Upper lobe of right lung (tissue), 1 donor: ENCODE measurements at regions not wholly inside any gene's neighbourhood (a gene's known extent, or its start where the extent isn't known, plus 50 kb on each side); places are given as distances from the start of the nearest gene placed in this dataset.

ENCODE experiments used
- ATAC-seq: fragments of 200-7000 bp; cut with Tn5 transposase; one replicate; pipeline ENCODE4 v1.9.1; 2020; ENCODE audit warnings: mild to moderate bottlenecking, moderate library complexity
- DNase-seq: peaks from one replicate; pipeline ENCODE4 v3.0.0-alpha.2; 2020
- H3K27ac ChIP-seq: fragments of 200-600 bp; one replicate; pipeline ENCODE4 v1.8.0; 2022
- H3K27me3 ChIP-seq: fragments of 200-600 bp; one replicate; pipeline ENCODE4 v1.8.0; 2022; ENCODE audit warnings: mild to moderate bottlenecking
- H3K36me3 ChIP-seq: fragments of 200-600 bp; one replicate; pipeline ENCODE4 v1.8.0; 2022
- H3K4me1 ChIP-seq: fragments of 200-600 bp; one replicate; pipeline ENCODE4 v1.8.0; 2022
- H3K4me3 ChIP-seq: fragments of 200-600 bp; one replicate; pipeline ENCODE4 v1.8.0; 2022; ENCODE audit warnings: mild to moderate bottlenecking
- H3K9me3 ChIP-seq: fragments of 200-600 bp; one replicate; pipeline ENCODE4 v1.8.0; 2022
- intact Hi-C: fragments of 100-400 bp; cut with DNase I; formaldehyde crosslinking; loops from one replicate; pipeline ENCODE4 v1.11.0; 2022
- TF ChIP-seq, protein P1 (sequence below): fragments of 200-600 bp; IDR thresholded peaks from one replicate; pipeline ENCODE4 v1.8.0; 2022; ENCODE audit warnings: antibody characterized with exemption
- donor health status: DM: no; HTN: yes; CAD: no; lungs with severe emphysema.

DNA sequence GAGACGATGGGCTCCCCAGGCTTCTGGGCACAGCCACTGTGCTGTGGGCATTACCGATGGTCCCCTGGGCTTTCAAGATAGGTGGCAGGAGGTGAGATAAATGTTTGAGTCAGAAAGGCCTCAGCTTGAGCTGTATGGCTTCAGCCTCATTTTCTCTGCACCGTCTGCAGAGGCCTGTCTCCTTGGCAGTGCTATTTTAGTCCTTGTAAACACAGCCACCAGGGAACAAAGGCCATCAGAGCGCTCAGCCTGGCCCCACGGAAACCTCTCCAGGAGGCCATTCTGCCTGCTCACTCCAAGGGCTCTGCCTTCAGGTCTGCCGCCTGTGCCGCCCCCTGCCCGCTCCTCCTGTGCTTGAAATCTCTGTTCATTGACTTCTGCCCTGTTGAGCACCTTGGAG is 1424.9 kb downstream of the TBC1D22A start:
- no peaks in the 10 kb centered on the region for H3K4me1 ChIP-seq
- ATAC-seq: no peak
- DNase-seq: no peak

DNA sequence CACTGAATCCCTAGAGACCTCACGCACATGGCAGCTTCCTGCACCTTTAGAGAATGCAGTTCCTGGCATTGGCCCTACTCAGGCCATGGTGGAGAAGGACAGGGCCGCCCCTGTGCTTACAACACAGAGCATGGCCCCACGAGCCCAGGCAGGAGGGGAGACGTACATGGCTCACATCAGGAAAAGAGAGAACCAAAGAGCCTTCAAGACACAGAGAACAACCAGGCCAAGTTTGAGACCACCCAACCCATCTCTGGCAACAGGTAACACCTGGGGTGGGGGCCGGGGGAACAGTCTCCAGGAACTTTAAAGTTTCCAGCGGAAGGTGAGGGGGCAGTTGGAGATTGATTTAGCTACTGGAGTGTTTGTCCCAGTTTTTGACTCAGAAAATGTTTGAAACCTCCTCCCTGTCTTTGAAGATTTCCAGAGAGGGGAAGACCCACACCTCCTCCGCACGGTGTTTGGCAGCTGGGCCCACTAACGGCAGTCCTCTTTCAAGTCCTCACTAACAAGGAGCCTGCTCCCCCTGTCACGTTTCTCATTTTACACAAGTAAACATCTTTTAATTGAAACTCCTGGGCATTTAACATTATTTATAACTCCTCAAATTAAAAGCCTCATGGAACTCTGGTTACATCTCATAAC is 1423.8 kb downstream of the TBC1D22A start:
- TF ChIP-seq, protein P1, sequence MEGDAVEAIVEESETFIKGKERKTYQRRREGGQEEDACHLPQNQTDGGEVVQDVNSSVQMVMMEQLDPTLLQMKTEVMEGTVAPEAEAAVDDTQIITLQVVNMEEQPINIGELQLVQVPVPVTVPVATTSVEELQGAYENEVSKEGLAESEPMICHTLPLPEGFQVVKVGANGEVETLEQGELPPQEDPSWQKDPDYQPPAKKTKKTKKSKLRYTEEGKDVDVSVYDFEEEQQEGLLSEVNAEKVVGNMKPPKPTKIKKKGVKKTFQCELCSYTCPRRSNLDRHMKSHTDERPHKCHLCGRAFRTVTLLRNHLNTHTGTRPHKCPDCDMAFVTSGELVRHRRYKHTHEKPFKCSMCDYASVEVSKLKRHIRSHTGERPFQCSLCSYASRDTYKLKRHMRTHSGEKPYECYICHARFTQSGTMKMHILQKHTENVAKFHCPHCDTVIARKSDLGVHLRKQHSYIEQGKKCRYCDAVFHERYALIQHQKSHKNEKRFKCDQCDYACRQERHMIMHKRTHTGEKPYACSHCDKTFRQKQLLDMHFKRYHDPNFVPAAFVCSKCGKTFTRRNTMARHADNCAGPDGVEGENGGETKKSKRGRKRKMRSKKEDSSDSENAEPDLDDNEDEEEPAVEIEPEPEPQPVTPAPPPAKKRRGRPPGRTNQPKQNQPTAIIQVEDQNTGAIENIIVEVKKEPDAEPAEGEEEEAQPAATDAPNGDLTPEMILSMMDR: no peak
- H3K27ac ChIP-seq: no peak overlapping the region
- H3K4me3 ChIP-seq: no peak overlapping the region
- DNase-seq (no peak), ATAC-seq (no peak)
- no peaks in the 10 kb centered on the region for H3K4me1 ChIP-seq
- intact Hi-C loops: no loop called here
- H3K27me3 ChIP-seq: no peaks in the 10 kb centered on the region
- no peaks in the 10 kb centered on the region for H3K36me3 ChIP-seq
- no peaks in the 10 kb centered on the region for H3K9me3 ChIP-seq

More for the DNA sequence above, 1424.9 kb downstream of the TBC1D22A start:
- no peaks in the 10 kb centered on the region for H3K9me3 ChIP-seq
- no peaks in the 10 kb centered on the region for H3K27me3 ChIP-seq
- TF ChIP-seq, protein P1: no peak
- no peak overlapping the region for H3K27ac ChIP-seq
- intact Hi-C loops: no loop called here
- H3K4me3 ChIP-seq: no peak overlapping the region
- H3K36me3 ChIP-seq: no peaks in the 10 kb centered on the region

DNA sequence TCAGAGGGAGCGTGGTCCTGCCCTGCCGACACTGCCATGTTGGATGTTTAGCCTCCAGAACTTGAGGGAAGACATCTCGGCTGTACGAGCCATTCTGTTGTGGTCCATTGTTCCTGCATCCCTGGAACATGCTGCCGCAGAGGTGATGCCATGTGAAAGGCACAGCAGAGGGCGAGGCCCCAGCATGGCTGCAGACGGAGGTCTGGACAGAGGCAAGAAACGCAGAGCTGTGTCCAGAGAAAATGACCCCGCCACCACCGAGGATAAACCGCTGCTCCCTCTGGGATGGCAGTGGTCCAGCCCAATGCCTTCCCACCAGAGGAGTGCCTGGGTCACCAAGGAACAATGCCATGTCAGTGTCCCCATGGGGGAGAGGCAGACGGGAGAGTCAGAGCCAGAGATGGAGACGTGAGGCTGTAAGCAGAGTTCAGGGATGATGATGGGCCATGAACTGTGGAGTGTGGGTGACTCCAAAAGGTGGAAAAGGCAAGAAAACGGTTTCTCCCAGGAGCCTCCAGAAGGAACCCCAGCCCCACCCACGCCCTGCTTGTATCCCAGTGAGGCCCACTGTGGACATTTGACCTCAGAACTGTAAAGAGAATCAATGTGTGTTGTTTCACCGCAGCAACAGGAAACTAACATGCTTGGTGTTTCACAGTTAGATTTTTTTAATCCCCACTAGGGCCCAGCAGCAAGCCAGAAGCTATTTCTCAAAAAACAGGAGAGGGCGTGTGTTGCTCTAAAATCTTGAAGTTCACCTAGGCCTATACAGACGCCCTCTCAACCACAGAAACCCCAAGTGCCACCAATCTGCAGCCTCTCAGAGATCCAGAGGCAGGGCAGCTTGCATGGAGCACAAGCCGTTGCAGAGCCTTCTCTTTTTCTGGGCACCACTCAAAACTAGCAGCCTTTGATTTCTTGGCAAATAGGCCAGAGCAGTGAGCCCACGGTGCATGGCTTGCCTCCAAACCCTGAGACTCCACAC is 1422.9 kb downstream of the TBC1D22A start:
- DNase-seq (no peak), ATAC-seq (no peak)
- H3K36me3 ChIP-seq: no peaks in the 10 kb centered on the region
- no peaks in the 10 kb centered on the region for H3K9me3 ChIP-seq
- H3K27me3 ChIP-seq: no peaks in the 10 kb centered on the region
- H3K4me3 ChIP-seq: no peak overlapping the region
- H3K27ac ChIP-seq: no peak overlapping the region
- H3K4me1 ChIP-seq: no peaks in the 10 kb centered on the region
- intact Hi-C loops: no loop called here
- TF ChIP-seq, protein P1: no peak

DNA sequence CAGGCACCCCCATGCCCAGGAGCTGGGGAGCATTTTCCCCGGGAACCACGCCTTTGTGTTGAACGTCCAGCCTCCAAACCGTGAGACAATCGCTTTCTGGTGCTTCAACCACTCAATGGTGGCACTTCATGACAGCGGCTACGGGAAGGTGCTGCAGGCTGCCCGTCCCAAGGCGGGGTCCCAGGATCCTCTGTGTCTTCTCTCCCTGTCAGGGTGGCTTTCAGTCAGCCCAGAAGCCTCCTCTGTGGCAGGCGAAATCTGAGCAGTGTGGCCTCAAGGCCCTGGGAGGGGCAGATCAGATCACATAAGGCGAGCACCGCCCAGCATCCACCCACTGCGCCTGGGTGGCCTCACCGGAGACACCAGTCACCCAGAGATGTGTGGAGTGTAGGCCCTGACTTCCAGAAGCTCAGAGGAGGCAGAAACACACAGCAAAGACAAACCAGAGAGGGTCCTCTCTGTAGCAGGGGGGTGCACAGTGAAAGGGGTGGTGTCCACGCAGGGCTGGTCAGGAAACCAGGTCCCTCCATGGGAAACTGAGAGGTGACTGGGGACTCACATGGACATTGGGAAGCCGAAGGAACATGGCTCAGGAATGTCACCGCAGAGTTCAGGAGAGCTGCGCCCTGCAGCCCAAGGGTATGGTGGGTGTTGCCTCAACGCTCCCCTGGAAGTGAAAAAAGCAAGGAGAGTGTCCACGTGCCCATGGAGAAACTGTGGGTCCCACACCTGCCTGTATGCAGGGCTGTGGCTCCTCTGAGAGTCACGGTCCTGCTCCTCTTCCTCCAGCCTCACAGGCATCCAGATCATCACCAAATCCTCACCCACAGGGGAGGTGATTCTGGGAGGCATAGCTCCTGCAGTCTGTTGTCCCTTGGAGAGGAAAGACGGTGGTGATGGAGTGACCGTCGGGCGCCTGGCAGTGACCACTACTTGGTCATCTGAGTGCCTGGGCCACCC is 1420.7 kb downstream of the TBC1D22A start:
- intact Hi-C loops: no loop called here
- ATAC-seq (no peak), DNase-seq (no peak)
- Histone ChIP-seq H3K9me3 (no peaks in the 10 kb centered on the region), H3K27ac (no peak overlapping the region), H3K27me3 (no peaks in the 10 kb centered on the region), H3K4me1 (no peaks in the 10 kb centered on the region), H3K36me3 (no peaks in the 10 kb centered on the region), H3K4me3 (no peak overlapping the region)
- TF ChIP-seq, protein P1: no peak

DNA sequence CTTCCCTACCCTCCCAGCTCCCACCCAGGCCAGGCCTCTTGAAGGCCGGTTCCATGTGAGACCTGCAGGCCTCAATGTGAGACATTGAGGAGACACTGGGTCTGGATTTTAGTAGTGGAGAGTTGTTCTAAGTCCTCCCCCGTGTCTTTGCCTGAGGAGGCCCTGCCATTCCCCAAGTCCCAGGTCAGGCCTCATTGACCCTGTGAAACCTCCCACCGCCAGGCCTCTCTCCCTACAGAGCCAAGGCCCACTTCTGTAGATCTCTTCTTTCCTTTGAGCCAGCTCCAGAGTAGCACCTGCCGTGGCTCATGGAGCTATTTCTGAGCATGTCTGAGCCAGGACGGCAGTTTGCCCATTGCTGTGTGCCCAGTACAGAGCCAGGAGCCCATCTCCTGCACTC is 1419.6 kb downstream of the TBC1D22A start:
- no peaks in the 10 kb centered on the region for H3K9me3 ChIP-seq
- TF ChIP-seq, protein P1: no peak
- intact Hi-C loops: no loop called here
- no peaks in the 10 kb centered on the region for H3K4me1 ChIP-seq
- no peak overlapping the region for H3K4me3 ChIP-seq
- H3K36me3 ChIP-seq: no peaks in the 10 kb centered on the region
- H3K27me3 ChIP-seq: no peaks in the 10 kb centered on the region
- no peak for DNase-seq
- no peak for ATAC-seq
- H3K27ac ChIP-seq: no peak overlapping the region
